Natural killer cell (primary cell): ENCODE measurements at regions not wholly inside any gene's neighbourhood (a gene's known extent, or its start where the extent isn't known, plus 50 kb on each side); places are given as distances from the start of the nearest gene placed in this dataset.

Experiments used
- ATAC-seq, 3 donors: fragments of 150-1000 bp in 2 of 3; fragments of 200-7000 bp in 1 of 3; cut with Tn5 transposase; 1 replicate in 1 of 3; 2 replicates in 2 of 3; pipeline ENCODE4 v1.10.0; 2021; ENCODE audit warnings: mild to moderate bottlenecking in 2 of 3, moderate library complexity in 2 of 3
- DNase-seq, 2 donors: peaks; one replicate each; pipeline versions ENCODE4 v3.0.0 to v3.0.0-alpha.2; 2013 to 2021; ENCODE audit warnings: mixed read lengths in 1 of 2
- H3K27ac ChIP-seq: one replicate; pipeline ENCODE4 v1.5.1; 2013; ENCODE audit warnings: mild to moderate bottlenecking, low read length
- H3K27me3 ChIP-seq: one replicate; pipeline ENCODE4 v1.6.1; 2013; ENCODE audit warnings: low read length; ENCODE audit not compliant: control insufficient read depth, insufficient read depth
- H3K36me3 ChIP-seq: one replicate; pipeline ENCODE4 v1.6.1; 2013; ENCODE audit warnings: low read length; ENCODE audit not compliant: control insufficient read depth, insufficient read depth
- H3K4me1 ChIP-seq: one replicate; pipeline ENCODE4 v1.6.1; 2013; ENCODE audit warnings: low read length; ENCODE audit not compliant: control insufficient read depth, insufficient read depth
- H3K4me3 ChIP-seq: one replicate; pipeline ENCODE4 v1.5.1; 2013; ENCODE audit warnings: low read length
- H3K9me3 ChIP-seq: one replicate; pipeline ENCODE4 v1.6.1; 2013; ENCODE audit warnings: low read length; ENCODE audit not compliant: control insufficient read depth, insufficient read depth
- H3K27ac Mint-ChIP-seq, 2 donors: one replicate each; pipeline ENCODE4 v1.8.0; 2022; ENCODE audit warnings: mild to moderate bottlenecking in 2 of 2, mixed read lengths in 2 of 2, moderate library complexity in 1 of 2
- H3K27me3 Mint-ChIP-seq, 2 donors: one replicate each; pipeline ENCODE4 v1.8.0; 2022; ENCODE audit warnings: low read depth in 2 of 2, mixed read lengths in 2 of 2
- H3K36me3 Mint-ChIP-seq: one replicate; pipeline ENCODE4 v1.8.0; 2022; ENCODE audit warnings: mixed read lengths
- H3K4me1 Mint-ChIP-seq, 2 donors: one replicate each; pipeline ENCODE4 v1.8.0; 2022; ENCODE audit warnings: mixed read lengths in 2 of 2
- H3K4me3 Mint-ChIP-seq: one replicate; pipeline ENCODE4 v1.8.0; 2022; ENCODE audit warnings: mild to moderate bottlenecking, moderate library complexity, mixed read lengths
- H3K9me3 Mint-ChIP-seq, 2 donors: one replicate each; pipeline ENCODE4 v1.8.0; 2022; ENCODE audit warnings: mixed read lengths in 2 of 2
- WGBS: methylation state at CpG from one replicate; pipeline ENCODE4 v1.1.7; 2013; ENCODE audit warnings: missing lambda C conversion rate; ENCODE audit not compliant: insufficient coverage; 5-methylcytosine and 5-hydroxymethylcytosine counted together
- intact Hi-C: fragments of 100-400 bp; cut with micrococcal nuclease; formaldehyde crosslinking; loops from one replicate; pipeline ENCODE4 v1.14.2; 2022
- TF ChIP-seq, protein P1 (sequence below): fragments of 200-600 bp; IDR thresholded peaks from one replicate; pipeline ENCODE4 v1.8.0; 2022; ENCODE audit warnings: antibody characterized with exemption

- H3K36me3 Mint-ChIP-seq: peaks cover 6% of the 10 kb centered on the region
- intact Hi-C loops: no loop called here
- H3K27me3 Mint-ChIP-seq: no peaks in the 10 kb centered on the region
- H3K9me3 Mint-ChIP-seq: peaks cover 4 to 14% of the 10 kb centered on the region in 2 donors
- no peaks in the 10 kb centered on the region for H3K36me3 ChIP-seq
- H3K4me1 Mint-ChIP-seq: no peaks in the 10 kb centered on the region
- no peaks in the 10 kb centered on the region for H3K27me3 ChIP-seq
- no peaks in the 10 kb centered on the region for H3K9me3 ChIP-seq
- no peaks in the 10 kb centered on the region for H3K4me1 ChIP-seq
- TF ChIP-seq, protein P1, sequence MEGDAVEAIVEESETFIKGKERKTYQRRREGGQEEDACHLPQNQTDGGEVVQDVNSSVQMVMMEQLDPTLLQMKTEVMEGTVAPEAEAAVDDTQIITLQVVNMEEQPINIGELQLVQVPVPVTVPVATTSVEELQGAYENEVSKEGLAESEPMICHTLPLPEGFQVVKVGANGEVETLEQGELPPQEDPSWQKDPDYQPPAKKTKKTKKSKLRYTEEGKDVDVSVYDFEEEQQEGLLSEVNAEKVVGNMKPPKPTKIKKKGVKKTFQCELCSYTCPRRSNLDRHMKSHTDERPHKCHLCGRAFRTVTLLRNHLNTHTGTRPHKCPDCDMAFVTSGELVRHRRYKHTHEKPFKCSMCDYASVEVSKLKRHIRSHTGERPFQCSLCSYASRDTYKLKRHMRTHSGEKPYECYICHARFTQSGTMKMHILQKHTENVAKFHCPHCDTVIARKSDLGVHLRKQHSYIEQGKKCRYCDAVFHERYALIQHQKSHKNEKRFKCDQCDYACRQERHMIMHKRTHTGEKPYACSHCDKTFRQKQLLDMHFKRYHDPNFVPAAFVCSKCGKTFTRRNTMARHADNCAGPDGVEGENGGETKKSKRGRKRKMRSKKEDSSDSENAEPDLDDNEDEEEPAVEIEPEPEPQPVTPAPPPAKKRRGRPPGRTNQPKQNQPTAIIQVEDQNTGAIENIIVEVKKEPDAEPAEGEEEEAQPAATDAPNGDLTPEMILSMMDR: no peak
- ATAC-seq (no peak), DNase-seq (no peak)
- no peak overlapping the region for H3K4me3 Mint-ChIP-seq
- H3K27ac ChIP-seq: no peak overlapping the region
- H3K27ac Mint-ChIP-seq: no peak overlapping the region
- 87% methylated on average over 2 of the region's 2 CpGs for WGBS
- no peak overlapping the region for H3K4me3 ChIP-seq
These were observed 402.3 kb downstream of the TAF11L14 start for GRCh38 chr5:18036531-18036930.

GRCh38 chr5:18037718-18038117 is 403.5 kb downstream of the TAF11L14 start:
- intact Hi-C loops: no loop called here
- Mint-ChIP-seq H3K4me3 (no peak overlapping the region), H3K36me3 (no peaks in the 10 kb centered on the region), H3K27me3 (no peaks in the 10 kb centered on the region), H3K9me3 (peaks cover 3 to 11% of the 10 kb centered on the region in 2 donors), H3K4me1 (no peaks in the 10 kb centered on the region), H3K27ac (no peak overlapping the region)
- H3K27me3 ChIP-seq: no peaks in the 10 kb centered on the region
- ATAC-seq (no peak), DNase-seq (no peak)
- WGBS: 88% methylated on average over 1 of the region's 2 CpGs
- no peaks in the 10 kb centered on the region for H3K4me1 ChIP-seq
- no peak overlapping the region for H3K4me3 ChIP-seq
- no peak overlapping the region for H3K27ac ChIP-seq
- H3K36me3 ChIP-seq: no peaks in the 10 kb centered on the region
- no peaks in the 10 kb centered on the region for H3K9me3 ChIP-seq
- TF ChIP-seq, protein P1: no peak

- H3K27me3 Mint-ChIP-seq: no peaks in the 10 kb centered on the region
- H3K36me3 Mint-ChIP-seq: peaks cover 5% of the 10 kb centered on the region
- no peak overlapping the region for H3K4me3 Mint-ChIP-seq
- Histone ChIP-seq H3K4me3 (no peak overlapping the region), H3K36me3 (no peaks in the 10 kb centered on the region), H3K27me3 (no peaks in the 10 kb centered on the region), H3K9me3 (no peaks in the 10 kb centered on the region), H3K4me1 (no peaks in the 10 kb centered on the region), H3K27ac (no peak overlapping the region)
- no CpG with 5 or more reads among the region's 1 CpG for WGBS
- TF ChIP-seq, protein P1: no peak
- ATAC-seq (no peak), DNase-seq (no peak)
- intact Hi-C loops: no loop called here
- H3K27ac Mint-ChIP-seq: no peak overlapping the region
- peaks cover 3 to 6% of the 10 kb centered on the region in 2 donors for H3K9me3 Mint-ChIP-seq
- no peaks in the 10 kb centered on the region for H3K4me1 Mint-ChIP-seq
These were observed 409.1 kb downstream of the TAF11L14 start for GRCh38 chr5:18043344-18043743.

- TF ChIP-seq, protein P1: no peak
These were observed 414.2 kb downstream of the TAF11L14 start for GRCh38 chr5:18048449-18048848.

More at GRCh38 chr5:18048449-18048848, 414.2 kb downstream of the TAF11L14 start:
- H3K4me3 ChIP-seq: no peak overlapping the region
- Mint-ChIP-seq H3K27ac (no peak overlapping the region), H3K36me3 (peaks cover 13% of the 10 kb centered on the region), H3K4me1 (no peaks in the 10 kb centered on the region), H3K27me3 (no peaks in the 10 kb centered on the region), H3K4me3 (no peak overlapping the region), H3K9me3 (peaks cover 13 to 14% of the 10 kb centered on the region in 2 donors)
- no peak overlapping the region for H3K27ac ChIP-seq
- H3K36me3 ChIP-seq: no peaks in the 10 kb centered on the region
- H3K27me3 ChIP-seq: no peaks in the 10 kb centered on the region
- no peaks in the 10 kb centered on the region for H3K9me3 ChIP-seq
- 69% methylated on average over 2 of the region's 2 CpGs for WGBS
- DNase-seq: no peak
- H3K4me1 ChIP-seq: no peaks in the 10 kb centered on the region
- ATAC-seq: no peak
- intact Hi-C loops: no loop called here
